B cell (primary cell): ENCODE measurements at regions not wholly inside any gene's neighbourhood (a gene's known extent, or its start where the extent isn't known, plus 50 kb on each side); places are given as distances from the start of the nearest gene placed in this dataset.

Experiments used
- EZH2 ChIP-seq: IDR thresholded peaks from 2 replicates; pipeline ENCODE4 v1.6.1; 2012; ENCODE audit warnings: borderline replicate concordance, low read depth, mild to moderate bottlenecking, moderate library complexity, low read length; ENCODE audit not compliant: insufficient read depth, poor library complexity, severe bottlenecking
- TF ChIP-seq, protein P1 (sequence below): fragments of 200-600 bp; IDR thresholded peaks from one replicate; pipeline ENCODE4 v1.8.0; 2022; ENCODE audit warnings: antibody characterized with exemption, mild to moderate bottlenecking

DNA sequence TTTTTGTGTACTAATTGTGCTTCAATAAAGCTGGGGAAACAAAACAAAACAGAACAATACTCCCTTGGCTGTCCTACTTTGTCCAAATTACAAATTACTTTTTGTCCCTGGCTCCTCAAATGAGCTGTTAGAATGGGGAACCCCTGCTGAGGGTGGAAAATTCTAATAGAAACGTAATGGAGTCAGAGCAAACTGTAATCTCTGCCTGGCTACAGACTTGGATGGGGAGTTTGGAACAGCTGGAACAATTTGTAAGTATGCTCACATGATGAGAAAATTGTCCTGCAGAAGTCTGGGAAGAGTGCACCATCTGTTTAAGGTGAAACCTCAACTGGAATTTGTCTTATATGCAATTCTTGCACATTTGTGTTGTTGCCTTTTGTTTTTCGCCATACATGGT lies 364.4 kb upstream of the CLNK start:
- no peak for TF ChIP-seq EZH2
- TF ChIP-seq, protein P1, sequence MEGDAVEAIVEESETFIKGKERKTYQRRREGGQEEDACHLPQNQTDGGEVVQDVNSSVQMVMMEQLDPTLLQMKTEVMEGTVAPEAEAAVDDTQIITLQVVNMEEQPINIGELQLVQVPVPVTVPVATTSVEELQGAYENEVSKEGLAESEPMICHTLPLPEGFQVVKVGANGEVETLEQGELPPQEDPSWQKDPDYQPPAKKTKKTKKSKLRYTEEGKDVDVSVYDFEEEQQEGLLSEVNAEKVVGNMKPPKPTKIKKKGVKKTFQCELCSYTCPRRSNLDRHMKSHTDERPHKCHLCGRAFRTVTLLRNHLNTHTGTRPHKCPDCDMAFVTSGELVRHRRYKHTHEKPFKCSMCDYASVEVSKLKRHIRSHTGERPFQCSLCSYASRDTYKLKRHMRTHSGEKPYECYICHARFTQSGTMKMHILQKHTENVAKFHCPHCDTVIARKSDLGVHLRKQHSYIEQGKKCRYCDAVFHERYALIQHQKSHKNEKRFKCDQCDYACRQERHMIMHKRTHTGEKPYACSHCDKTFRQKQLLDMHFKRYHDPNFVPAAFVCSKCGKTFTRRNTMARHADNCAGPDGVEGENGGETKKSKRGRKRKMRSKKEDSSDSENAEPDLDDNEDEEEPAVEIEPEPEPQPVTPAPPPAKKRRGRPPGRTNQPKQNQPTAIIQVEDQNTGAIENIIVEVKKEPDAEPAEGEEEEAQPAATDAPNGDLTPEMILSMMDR, result no peak
